GM10266 (cell line): ENCODE measurements at regions not wholly inside any gene's neighbourhood (a gene's known extent, or its start where the extent isn't known, plus 50 kb on each side); places are given as distances from the start of the nearest gene placed in this dataset.

Experiments used
- DNase-seq: peaks from one replicate; pipeline ENCODE4 v3.0.0; 2012; ENCODE audit errors: extremely low spot score
- CTCF ChIP-seq: IDR thresholded peaks from 2 replicates; pipeline ENCODE4 v1.5.1; 2012; ENCODE audit warnings: mild to moderate bottlenecking, low read depth; ENCODE audit not compliant: control insufficient read depth, insufficient read depth; ENCODE audit errors: missing control alignments

GRCh38 chr7:89401099-89401498 lies 605.6 kb upstream of the TEX47 start:
- no peak for DNase-seq
- TF ChIP-seq CTCF: no peak

GRCh38 chr7:89401690-89402089 lies 606.2 kb upstream of the TEX47 start:
- DNase-seq: no peak
- TF ChIP-seq CTCF: no peak

- DNase-seq: no peak
- no peak for TF ChIP-seq CTCF
Measured at GRCh38 chr7:89451911-89452310, 656.4 kb upstream of the TEX47 start.

- TF ChIP-seq CTCF: no peak
- DNase-seq: no peak
Measured at GRCh38 chr7:89456556-89456955, 661.0 kb upstream of the TEX47 start.

- no peak for TF ChIP-seq CTCF
Measured at GRCh38 chr7:89458114-89458513, 662.6 kb upstream of the TEX47 start.

GRCh38 chr7:89474456-89474855 lies 678.9 kb upstream of the TEX47 start:
- DNase-seq: no peak
- no peak for TF ChIP-seq CTCF

More at GRCh38 chr7:89458114-89458513, 662.6 kb upstream of the TEX47 start:
- DNase-seq: no peak

GRCh38 chr7:89477991-89478390 lies 676.3 kb upstream of the STEAP1 start:
- no peak for TF ChIP-seq CTCF
- no peak for DNase-seq
